D721Med (cell line): ENCODE measurements at regions not wholly inside any gene's neighbourhood (a gene's known extent, or its start where the extent isn't known, plus 50 kb on each side); places are given as distances from the start of the nearest gene placed in this dataset.

ENCODE experiments used
- DNase-seq: peaks from one replicate; pipeline ENCODE4 v3.0.0; 2011; ENCODE audit warnings: low spot score; ENCODE audit not compliant: insufficient read length
- FAIRE-seq: peaks from 2 replicates; lab custom pipeline; 2011; peaks lifted over from hg19 to GRCh38; lab: Jason Lieb, UNC
- CTCF ChIP-seq: IDR thresholded peaks from 2 replicates; pipeline ENCODE4 v1.5.1; 2012; ENCODE audit warnings: mild to moderate bottlenecking, control low read depth; ENCODE audit not compliant: insufficient read depth; ENCODE audit errors: missing control alignments

- TF ChIP-seq CTCF = no peak
- FAIRE-seq (no peak), DNase-seq (no peak)
Observed at GRCh38 chr2:203596183-203596582, 61.1 kb upstream of the RAPH1 start.

- no peak for FAIRE-seq
- TF ChIP-seq CTCF = no peak
- no peak for DNase-seq
Observed at GRCh38 chr2:203599509-203599908, 64.4 kb upstream of the RAPH1 start.

GRCh38 chr2:203600286-203600685 is 65.2 kb upstream of the RAPH1 start:
- TF ChIP-seq CTCF = no peak
- FAIRE-seq (no peak), DNase-seq (no peak)

GRCh38 chr2:203603456-203604389 is 68.6 kb upstream of the RAPH1 start:
- DNase-seq (no peak), FAIRE-seq (no peak)
- TF ChIP-seq CTCF = no peak

GRCh38 chr2:203605302-203605701 is 70.2 kb upstream of the RAPH1 start:
- DNase-seq (no peak), FAIRE-seq (no peak)
- TF ChIP-seq CTCF = no peak

- FAIRE-seq (no peak), DNase-seq (no peak)
- TF ChIP-seq CTCF = no peak
Observed at GRCh38 chr2:203606051-203606450, 71.0 kb upstream of the RAPH1 start.

- DNase-seq = no peak
- TF ChIP-seq CTCF = no peak
- no peak for FAIRE-seq
Observed at GRCh38 chr2:203610558-203610957, 75.5 kb upstream of the RAPH1 start.
